ENCODE measurements at regions not wholly inside any gene's neighbourhood (a gene's known extent, or its start where the extent isn't known, plus 50 kb on each side); places are given as distances from the start of the nearest gene placed in this dataset.

DNA sequence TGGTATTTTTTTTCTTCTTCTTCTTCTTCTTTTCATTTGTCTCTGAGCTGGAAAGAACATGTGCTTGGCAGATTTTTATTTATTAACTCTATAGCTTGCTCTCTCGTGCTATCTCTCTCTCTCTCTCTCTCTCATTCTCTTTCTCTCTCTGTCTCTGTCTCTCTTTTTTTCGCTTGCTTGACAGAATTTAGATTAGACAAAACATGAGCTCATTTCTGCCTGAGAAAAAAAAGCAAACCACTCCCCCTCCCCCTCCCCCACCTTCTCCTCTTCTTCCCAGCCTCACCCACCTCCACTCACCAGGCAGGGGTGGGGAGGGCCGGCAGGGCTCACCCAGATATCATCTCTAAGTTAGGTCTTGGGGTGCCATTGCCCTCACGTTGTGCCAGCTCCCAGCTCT, 81.5 kb downstream of the PJA1 start:
- no peak for DNase-seq (ENCODE audit: low read depth)

GRCh38 chrX:69083361-69083760, 81.9 kb downstream of the PJA1 start:
- no peak for DNase-seq (ENCODE audit: low read depth)

GRCh38 chrX:69082753-69083150, 82.5 kb downstream of the PJA1 start:
- no peak for DNase-seq (ENCODE audit: low read depth)

DNA sequence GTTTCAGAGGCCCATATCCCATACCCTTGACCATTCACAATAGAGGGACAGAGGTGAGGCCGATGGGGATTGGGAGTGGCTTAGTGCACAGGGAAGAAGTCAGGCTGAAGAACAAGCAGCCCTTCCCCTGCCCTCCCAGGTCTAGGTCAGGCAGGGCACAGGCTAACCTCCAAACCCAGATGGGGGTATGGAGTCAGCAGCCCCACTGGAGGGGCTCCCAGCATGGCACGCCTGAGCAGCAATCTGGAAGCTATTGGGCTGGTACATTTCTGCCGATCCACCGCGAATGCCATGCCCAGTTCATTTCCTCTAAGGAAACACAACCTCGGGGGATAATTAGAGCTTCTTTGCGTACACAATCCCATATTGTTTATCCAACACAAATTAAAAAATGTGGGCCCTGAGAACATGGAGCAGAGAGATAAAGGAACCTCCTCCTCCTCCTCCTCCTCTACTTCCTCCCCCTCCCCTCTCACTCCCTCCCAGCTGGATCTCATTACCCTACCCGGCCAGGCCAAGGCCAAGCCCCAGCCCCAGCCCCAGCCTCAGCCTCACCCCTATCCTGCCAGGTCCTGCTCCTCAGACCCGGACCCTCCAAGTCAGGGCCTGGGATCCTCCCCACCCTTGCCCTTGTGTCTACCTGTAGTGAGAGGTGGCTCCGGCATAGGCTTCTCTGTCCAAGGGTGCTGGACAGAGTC, 83.0 kb downstream of the PJA1 start:
- DNase-seq (ENCODE audit: low read depth) = no peak

- DNase-seq (ENCODE audit: low read depth) = no peak
These were observed 84.3 kb downstream of the PJA1 start for GRCh38 chrX:69080855-69081465.

GRCh38 chrX:69079268-69079667, 86.0 kb downstream of the PJA1 start:
- peak; percentile 31 for DNase-seq (ENCODE audit: low read depth)

DNA sequence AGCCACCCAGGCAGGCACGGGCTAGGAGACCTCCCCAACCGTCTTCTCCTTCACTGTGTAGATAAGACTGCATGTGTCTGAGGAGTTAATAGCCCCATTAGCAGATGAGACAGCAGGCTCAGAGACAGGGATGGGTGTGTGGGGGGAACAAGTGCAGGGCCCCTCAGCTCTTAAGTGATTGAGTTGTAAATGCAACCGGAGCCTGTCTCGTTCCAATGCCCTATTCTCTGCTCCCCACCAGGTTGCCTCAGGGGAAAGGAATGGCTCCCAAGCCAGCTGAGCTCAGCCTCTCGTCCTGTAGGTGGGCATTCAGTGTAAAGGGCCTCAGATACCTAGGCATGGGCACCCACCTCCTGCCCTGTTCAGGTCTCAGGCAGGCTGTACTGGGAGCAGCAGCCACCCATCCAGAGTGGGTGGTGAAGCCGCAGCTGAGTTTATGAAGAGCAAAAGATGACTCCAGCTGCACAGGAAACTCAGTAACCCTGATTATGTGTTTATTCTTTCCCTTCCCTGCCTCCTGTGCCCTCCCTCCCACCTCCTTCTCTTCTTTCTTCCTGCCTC, 87.3 kb downstream of the PJA1 start:
- DNase-seq (ENCODE audit: low read depth) = no peak

DNA sequence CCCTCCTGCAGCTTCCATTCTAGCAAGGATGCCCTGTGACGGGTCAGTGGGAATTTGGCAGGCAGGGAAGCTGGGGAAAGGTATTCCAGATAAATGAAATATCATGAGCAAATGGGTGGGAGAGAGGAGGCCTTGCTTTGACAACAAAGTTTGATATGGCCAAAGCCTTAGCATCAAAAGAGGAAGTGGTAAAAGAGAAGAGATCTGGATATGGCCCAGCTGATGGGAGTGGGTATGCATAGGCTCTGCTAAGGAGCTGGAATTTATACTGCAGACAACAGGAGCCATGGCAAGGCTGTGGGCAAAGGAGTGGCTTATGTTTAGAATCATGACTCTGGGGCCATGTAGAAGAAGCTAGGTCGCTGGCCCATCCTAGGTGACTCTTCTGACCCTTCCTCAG, 89.2 kb downstream of the PJA1 start:
- no peak for DNase-seq (ENCODE audit: low read depth)

- no peak for DNase-seq (ENCODE audit: low read depth)
These were observed 90.5 kb downstream of the PJA1 start for GRCh38 chrX:69074726-69075125.

DNA sequence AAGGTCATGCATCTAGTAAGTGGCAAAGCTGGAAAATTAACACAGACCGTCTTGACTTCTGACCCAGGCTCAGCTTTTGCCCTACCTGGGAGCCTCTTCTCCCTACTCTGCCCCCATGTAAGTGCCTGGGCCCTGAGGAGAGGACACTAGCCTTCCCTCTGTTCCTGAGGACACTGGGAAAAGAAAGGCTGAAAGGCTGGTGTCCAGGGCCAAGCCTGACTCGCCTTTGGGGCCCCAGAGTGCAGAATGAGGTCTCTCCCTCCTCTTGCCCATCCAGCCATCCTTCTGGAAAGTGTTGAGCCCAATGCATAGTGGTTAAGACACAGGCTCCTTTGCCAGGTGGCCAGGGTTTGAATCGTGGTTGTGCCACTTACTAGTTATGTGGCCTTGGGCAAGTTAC, 91.5 kb downstream of the PJA1 start:
- DNase-seq (ENCODE audit: low read depth) = no peak

DNA sequence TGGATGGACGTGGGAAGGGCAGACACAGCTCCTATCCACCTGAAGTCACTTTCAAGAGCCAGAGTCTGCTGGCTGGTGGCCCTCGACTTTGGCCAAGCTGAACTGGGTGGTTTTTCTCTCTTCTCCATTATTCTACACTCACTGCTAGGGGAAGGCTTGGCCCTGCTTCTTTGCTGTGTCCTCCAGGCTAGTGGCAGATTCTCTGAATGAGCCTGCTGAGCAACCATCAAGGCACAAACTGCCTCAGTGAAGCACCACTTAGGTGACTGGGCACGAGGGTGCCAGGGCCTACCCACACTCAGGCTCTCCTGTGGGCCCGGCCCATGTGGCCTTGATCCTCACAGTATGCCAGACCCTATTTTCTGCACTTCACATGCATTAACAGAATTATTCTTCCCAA, 92.0 kb downstream of the PJA1 start:
- DNase-seq (ENCODE audit: low read depth) = no peak

DNA sequence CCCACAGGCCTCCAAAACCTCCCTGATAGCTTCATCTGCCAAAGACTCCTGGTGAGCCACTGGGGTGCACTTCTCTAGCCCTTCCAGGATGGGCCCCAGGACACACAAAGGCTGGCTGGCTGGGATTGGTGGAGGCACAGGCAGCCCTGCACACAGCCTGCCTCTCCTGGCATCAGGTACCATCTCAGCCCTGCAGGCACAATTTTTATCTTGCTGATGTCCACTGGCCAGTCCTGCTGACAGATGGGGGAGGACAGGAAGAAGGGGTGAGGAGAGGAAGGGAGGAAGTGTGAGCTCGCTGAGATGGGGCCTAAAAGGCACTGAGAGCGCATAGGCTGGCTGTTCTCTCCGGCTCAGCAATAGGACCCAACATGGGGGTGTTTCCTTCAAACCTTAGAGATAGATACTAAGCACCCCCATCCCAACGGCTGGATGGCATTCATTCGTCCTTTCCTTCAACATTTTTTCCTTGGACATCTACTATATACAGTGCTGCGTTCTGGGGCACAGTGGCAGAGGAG, 92.7 kb downstream of the PJA1 start:
- no peak for DNase-seq (ENCODE audit: low read depth)

GRCh38 chrX:69070949-69071650, 94.2 kb downstream of the PJA1 start:
- DNase-seq (ENCODE audit: low read depth) = no peak

DNA sequence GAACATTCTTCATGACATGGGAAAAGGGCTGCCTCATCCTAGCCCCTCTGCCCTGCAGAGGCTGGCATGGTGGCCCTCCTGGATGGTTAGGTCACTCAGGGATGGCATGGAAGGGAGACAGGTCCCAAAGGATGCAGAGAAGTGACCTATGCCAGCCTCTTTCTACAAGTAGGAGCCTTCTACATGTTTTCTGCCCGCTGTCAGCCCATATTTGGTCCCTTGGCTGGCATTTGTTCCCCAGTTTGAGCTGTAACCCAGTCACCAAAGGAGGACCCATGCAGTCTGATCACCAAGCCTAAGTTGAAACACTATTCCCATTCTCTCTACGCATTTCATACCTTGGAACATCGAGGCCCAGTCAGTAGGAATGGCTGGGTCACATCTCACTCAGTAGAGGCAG, 95.4 kb downstream of the PJA1 start:
- no peak for DNase-seq (ENCODE audit: low read depth)

DNA sequence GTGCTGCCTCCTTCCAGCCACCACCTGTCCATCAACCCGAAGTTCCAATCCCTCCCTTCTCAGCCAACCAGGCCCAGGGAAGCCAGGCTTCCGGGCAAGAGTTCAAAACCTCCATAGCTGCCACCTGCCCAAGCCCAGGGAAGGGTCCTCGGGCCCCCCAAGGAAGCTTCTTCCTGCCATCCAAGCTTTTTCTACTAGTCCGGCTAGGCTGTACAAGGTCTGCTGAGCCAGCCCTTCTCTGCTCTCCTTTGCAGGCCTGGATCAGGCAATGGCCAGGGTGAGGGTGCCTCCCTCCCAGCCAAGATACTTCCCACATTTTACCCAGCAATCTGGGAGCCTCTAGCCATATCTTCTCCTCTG, 96.2 kb downstream of the PJA1 start:
- no peak for DNase-seq (ENCODE audit: low read depth)

GRCh38 chrX:69068301-69069085, 96.8 kb downstream of the PJA1 start:
- no peak for DNase-seq (ENCODE audit: low read depth)

DNA sequence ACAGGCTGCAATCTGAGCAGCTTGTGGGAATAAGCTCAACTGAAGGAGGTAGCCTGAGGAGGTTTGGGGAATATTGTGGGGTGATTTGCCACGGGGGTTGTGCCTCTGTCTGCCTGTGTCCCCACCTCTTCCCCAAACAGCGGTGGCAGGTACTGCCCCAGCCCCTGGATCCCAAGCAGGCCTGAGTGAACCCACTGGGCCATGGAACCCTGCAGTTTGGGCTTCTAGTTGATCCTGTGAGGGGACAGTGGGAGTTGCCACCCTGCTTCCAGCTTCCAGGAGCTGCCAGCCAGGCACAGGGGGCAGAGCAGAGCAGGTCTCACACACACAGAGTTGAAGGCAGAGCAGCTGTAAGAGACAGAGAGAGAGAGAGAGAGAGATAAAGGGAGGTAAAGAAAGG, 97.4 kb downstream of the PJA1 start:
- DNase-seq (ENCODE audit: low read depth) = no peak

DNA sequence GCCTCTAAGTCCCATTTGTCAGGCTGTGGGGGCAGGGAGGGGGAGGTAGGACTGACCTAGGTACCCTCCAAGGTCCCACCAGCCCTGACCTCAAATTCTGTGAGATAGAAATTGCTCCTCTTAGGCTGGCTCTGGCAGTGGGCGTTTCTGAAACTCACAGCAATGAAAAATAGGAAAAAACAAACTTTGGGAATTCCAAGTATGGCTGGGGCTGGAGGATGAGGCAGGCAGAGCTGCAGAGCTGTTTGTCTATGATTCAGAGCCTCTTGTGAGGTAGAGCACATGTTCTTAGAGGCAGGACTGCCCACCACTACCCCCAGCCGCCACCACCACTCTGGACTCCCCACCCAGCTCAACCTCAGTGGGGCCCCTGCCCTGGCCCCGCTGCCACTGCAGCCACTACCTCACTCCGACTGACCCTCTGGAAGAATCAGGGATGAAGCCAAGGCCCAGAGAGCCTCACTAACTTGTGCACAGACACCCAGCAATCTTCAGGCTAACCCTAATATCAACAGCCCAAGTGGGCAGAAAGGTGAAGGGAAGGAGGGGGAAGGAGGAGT, 98.2 kb downstream of the PJA1 start:
- DNase-seq (ENCODE audit: low read depth) = no peak

GRCh38 chrX:69066021-69066757, 99.1 kb downstream of the PJA1 start:
- DNase-seq (ENCODE audit: low read depth) = no peak

DNA sequence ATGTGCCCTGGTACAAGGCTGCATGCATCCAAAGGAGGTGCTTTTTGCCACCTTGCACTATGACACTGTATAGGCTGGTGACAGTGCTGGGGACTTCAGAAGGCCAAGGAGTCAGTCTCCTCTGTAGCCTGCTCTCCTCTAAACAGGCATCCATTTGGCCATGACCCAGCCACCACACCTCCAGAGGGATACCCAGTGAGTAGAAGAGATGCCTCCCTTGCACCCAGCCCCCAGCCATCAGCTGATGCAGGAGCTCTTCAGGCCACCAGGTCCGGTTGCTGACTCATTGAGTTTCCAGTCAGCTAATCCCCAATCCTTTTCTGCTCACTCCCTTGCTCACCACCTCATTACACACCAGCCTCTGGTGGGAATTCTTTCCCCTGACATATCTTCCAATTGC, 99.8 kb downstream of the PJA1 start:
- DNase-seq (ENCODE audit: low read depth) = peak; percentile 18

DNA sequence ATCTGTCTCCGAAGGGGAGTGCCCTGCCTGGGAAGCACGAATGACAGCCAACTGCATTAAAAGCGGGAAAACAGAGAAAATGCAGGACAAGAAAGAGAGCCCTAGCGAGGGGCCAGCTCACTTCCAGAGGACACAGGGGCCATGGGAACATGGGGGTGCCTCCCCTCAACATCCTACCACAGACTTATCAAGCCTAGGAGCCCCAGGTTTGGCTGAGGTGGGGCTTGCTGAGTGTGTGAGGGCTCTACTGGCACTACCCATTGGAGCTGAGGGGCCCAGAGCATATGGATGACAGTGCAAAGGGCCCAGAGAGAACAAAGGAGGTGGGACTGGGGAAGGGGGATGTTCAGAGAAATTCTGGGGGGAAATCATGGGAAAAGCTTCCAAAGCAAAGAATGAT, 101.8 kb downstream of the PJA1 start:
- no peak for DNase-seq (ENCODE audit: low read depth)
